HG03575 (cell line): ENCODE measurements at regions not wholly inside any gene's neighbourhood (a gene's known extent, or its start where the extent isn't known, plus 50 kb on each side); places are given as distances from the start of the nearest gene placed in this dataset.
"Not testable (repeated sequence)": the region's sequence is repeated elsewhere in the genome, so short reads cannot be mapped to it uniquely, and the experiment has no call there.

Experiments
- ATAC-seq: cut with Tn5 transposase; IDR thresholded peaks from one replicate; pipeline ENCODE4 v1.9.1; 2021; ENCODE audit not compliant: unreplicated experiment, insufficient number of reproducible peaks, low FRiP score; ENCODE audit errors: extremely low read depth

- ATAC-seq, result no peak
Measured at GRCh38 chr21:28877318-28877884, 115.3 kb downstream of the LTN1 start.

GRCh38 chr21:28875078-28875477 lies 117.6 kb downstream of the LTN1 start:
- no peak for ATAC-seq

GRCh38 chr21:28872218-28872617 lies 120.5 kb downstream of the LTN1 start:
- ATAC-seq, result no peak

GRCh38 chr21:28871388-28872010 lies 121.2 kb downstream of the LTN1 start:
- ATAC-seq, result no peak

GRCh38 chr21:28867401-28867800 lies 125.3 kb downstream of the LTN1 start:
- no peak for ATAC-seq

GRCh38 chr21:28865488-28866186 lies 127.0 kb downstream of the LTN1 start:
- no peak for ATAC-seq

- no peak for ATAC-seq
Measured at GRCh38 chr21:28858424-28858823, 134.3 kb downstream of the LTN1 start.

- ATAC-seq, result no peak
Measured at GRCh38 chr21:28857752-28858151, 134.9 kb downstream of the LTN1 start.

GRCh38 chr21:28856588-28857250 lies 136.0 kb downstream of the LTN1 start:
- no peak for ATAC-seq

GRCh38 chr21:28852706-28853105 lies 140.0 kb downstream of the LTN1 start:
- no peak for ATAC-seq

- no peak for ATAC-seq
Measured at GRCh38 chr21:28851645-28852044, 141.0 kb downstream of the LTN1 start.

- not testable (repeated sequence) for ATAC-seq
Measured at GRCh38 chr21:28839237-28839636, 153.4 kb downstream of the LTN1 start.

- not testable (repeated sequence) for ATAC-seq
Measured at GRCh38 chr21:28837426-28837825, 155.3 kb downstream of the LTN1 start.

GRCh38 chr21:28836588-28836987 lies 156.1 kb downstream of the LTN1 start:
- ATAC-seq, result not testable (repeated sequence)

GRCh38 chr21:28834335-28835238 lies 158.1 kb downstream of the LTN1 start:
- ATAC-seq, result no peak

- ATAC-seq, result no peak
Measured at GRCh38 chr21:28833609-28834008, 159.1 kb downstream of the LTN1 start.

GRCh38 chr21:28833182-28833581 lies 159.5 kb downstream of the LTN1 start:
- no peak for ATAC-seq

GRCh38 chr21:28832715-28833061 lies 160.0 kb downstream of the LTN1 start:
- ATAC-seq, result no peak
